GM10248 (cell line): ENCODE measurements at regions not wholly inside any gene's neighbourhood (a gene's known extent, or its start where the extent isn't known, plus 50 kb on each side); places are given as distances from the start of the nearest gene placed in this dataset.

Source experiments
- CTCF ChIA-PET: fragments of 300-600 bp; sonication (Branson Sonifier 250); formaldehyde crosslinking; extraction: SDS; loops from one replicate; lab custom pipeline; 2021; ENCODE audit warnings: antibody characterized with exemption; lab: Yijun Ruan, JAX
- POLR2A ChIA-PET: fragments of 350-650 bp; sonication (Branson Sonifier 250); formaldehyde crosslinking; extraction: SDS; loops from one replicate; lab custom pipeline; 2020; ENCODE audit warnings: antibody characterized with exemption; lab: Yijun Ruan, JAX
- DNase-seq: peaks from one replicate; pipeline ENCODE4 v3.0.0; 2012; ENCODE audit errors: extremely low spot score
- TF ChIP-seq, protein P1 (sequence below): IDR thresholded peaks from 2 replicates; pipeline ENCODE4 v1.5.1; 2012; ENCODE audit warnings: mild to moderate bottlenecking, low read depth; ENCODE audit errors: extremely low read depth, missing control alignments, control extremely low read depth

DNA sequence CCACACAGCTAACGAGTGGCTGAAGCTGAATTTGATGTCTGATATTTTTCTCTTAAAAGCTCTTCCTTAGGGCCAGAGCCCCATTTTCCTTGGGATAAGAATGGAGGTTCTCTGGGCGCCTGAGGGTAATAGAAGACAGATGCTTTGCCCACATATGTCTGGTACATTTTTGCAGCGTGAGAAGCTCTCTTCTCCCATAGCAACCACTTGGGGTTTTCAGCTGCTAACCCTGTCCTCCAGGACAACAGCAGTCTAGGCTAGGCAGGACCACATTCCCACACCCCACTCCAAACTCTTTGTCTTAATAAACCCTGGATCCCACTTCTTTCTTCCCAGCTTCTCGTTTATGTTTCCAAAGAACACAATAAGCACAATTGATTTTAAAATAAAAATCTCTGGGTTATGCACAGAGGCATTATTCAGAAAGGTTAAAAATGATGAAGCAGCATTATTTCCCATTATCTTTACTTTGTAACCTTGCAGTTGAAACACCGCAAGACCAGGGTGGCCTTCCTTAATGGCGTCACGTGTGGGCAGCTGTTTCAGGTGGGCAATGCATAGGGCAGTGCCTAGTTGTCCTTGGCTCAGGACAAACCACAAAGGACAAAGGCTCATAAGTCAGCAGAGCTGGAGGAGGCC, 56.5 kb upstream of the NTRK3 start:
- TF ChIP-seq, protein P1, sequence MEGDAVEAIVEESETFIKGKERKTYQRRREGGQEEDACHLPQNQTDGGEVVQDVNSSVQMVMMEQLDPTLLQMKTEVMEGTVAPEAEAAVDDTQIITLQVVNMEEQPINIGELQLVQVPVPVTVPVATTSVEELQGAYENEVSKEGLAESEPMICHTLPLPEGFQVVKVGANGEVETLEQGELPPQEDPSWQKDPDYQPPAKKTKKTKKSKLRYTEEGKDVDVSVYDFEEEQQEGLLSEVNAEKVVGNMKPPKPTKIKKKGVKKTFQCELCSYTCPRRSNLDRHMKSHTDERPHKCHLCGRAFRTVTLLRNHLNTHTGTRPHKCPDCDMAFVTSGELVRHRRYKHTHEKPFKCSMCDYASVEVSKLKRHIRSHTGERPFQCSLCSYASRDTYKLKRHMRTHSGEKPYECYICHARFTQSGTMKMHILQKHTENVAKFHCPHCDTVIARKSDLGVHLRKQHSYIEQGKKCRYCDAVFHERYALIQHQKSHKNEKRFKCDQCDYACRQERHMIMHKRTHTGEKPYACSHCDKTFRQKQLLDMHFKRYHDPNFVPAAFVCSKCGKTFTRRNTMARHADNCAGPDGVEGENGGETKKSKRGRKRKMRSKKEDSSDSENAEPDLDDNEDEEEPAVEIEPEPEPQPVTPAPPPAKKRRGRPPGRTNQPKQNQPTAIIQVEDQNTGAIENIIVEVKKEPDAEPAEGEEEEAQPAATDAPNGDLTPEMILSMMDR = no peak
- ChIA-PET POLR2A (no interaction called here), CTCF (interaction anchor here (1.2 to 1.5 kb wide), 3 partner anchors 11 to 67 kb away, joined by 3 read pairs; no protein-coding TSS in a partner anchor)
- DNase-seq = no peak

DNA sequence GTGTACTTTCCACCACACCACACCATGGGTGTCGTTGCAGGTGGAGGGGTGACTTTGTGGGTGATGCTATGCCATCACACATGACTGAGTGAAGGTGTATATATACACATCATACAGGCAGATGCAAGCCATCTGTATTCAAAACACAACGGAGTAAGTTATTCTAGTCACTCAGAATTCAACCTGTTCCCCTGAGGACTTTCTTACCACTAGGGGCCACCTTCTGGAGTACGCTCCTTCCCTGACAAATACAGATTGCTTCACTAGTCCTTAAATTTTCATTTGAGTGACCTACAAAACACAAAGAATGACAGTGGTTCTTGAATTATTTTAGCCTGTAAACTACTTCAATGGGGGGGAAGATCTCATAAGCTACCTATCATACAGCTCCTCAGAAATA, 52.8 kb upstream of the NTRK3 start:
- TF ChIP-seq, protein P1 = no peak
- ChIA-PET POLR2A (no interaction called here), CTCF (no interaction called here)
- no peak for DNase-seq

DNA sequence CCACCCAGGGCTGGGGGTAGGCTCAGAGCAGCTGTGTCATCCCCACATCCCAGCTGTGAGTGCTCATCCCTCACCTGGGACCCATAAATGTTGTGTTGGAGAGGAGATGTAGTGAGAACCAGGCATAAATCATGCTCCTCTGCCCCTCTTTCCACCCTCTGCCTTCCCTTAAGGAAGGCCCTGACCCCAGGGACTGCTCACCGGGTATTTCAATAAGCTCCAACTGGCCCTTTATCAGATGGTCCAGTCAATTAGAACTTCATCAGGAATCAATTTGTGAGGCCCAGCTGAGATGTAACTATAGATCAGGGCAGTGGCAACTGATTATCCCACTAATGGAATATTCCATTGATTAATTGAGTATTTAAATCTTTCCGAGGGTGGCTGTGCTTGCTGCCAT, 50.8 kb upstream of the NTRK3 start:
- ChIA-PET CTCF (interaction anchor here (0.7 to 1.7 kb wide), 2 partner anchors 32 to 62 kb away, joined by 3 to 6 read pairs; no protein-coding TSS in a partner anchor), POLR2A (no interaction called here)
- DNase-seq = no peak
- TF ChIP-seq, protein P1 = no peak
